IMR-90 (cell line): ENCODE measurements at regions not wholly inside any gene's neighbourhood (a gene's known extent, or its start where the extent isn't known, plus 50 kb on each side); places are given as distances from the start of the nearest gene placed in this dataset.

Experiments used
- ATAC-seq: fragments of 200-7000 bp; cut with Tn5 transposase; 2 replicates; pipeline ENCODE4 v1.9.1; 2020; ENCODE audit warnings: low read depth, mild to moderate bottlenecking, moderate library complexity
- BruUV-seq: library from RNA; stranded (reverse); fragments of 400-500 nt; replicated peaks from 2 replicates; lab custom pipeline; 2021; lab: Mats Ljungman, UMichigan
- CTCF ChIA-PET: fragments of 300-600 bp; formaldehyde crosslinking; extraction: SDS; loops from one replicate; lab custom pipeline; 2021; ENCODE audit warnings: antibody characterized with exemption; lab: Yijun Ruan, JAX
- POLR2A ChIA-PET: fragments of 300-600 bp; sonication (Branson Sonifier 250); formaldehyde crosslinking; loops from one replicate; lab custom pipeline; 2022; ENCODE audit warnings: antibody characterized with exemption; ENCODE audit not compliant: unreplicated experiment; lab: Charles Lee
- DNase-seq: peaks from one replicate; pipeline ENCODE4 v3.0.0; 2013
- H2AFZ ChIP-seq: replicated peaks from 2 replicates; pipeline ENCODE3; 2013; ENCODE audit warnings: low read length, mild to moderate bottlenecking; ENCODE audit not compliant: poor library complexity
- H2AK5ac ChIP-seq: 2 replicates; pipeline ENCODE4 v1.6.1; 2013; ENCODE audit warnings: low read depth, low read length, inconsistent platforms
- H2AK9ac ChIP-seq: replicated peaks from 2 replicates; pipeline ENCODE3; 2013; ENCODE audit warnings: mild to moderate bottlenecking, low read depth, low read length, moderate library complexity; ENCODE audit not compliant: poor library complexity
- H2BK120ac ChIP-seq: 2 replicates; pipeline ENCODE4 v1.6.1; 2013; ENCODE audit warnings: low read depth, low read length, inconsistent platforms
- H2BK15ac ChIP-seq: 3 replicates; pipeline ENCODE4 v1.6.1; 2013; ENCODE audit warnings: low read depth, low read length, inconsistent platforms
- H2BK20ac ChIP-seq: 2 replicates; pipeline ENCODE4 v1.6.1; 2013; ENCODE audit warnings: low read depth, mild to moderate bottlenecking, inconsistent platforms, low read length, moderate library complexity
- H2BK5ac ChIP-seq: 2 replicates; pipeline ENCODE4 v1.6.1; 2013; ENCODE audit warnings: mild to moderate bottlenecking, low read depth, low read length, inconsistent platforms; ENCODE audit not compliant: poor library complexity, severe bottlenecking
- H3K14ac ChIP-seq: replicated peaks from 2 replicates; pipeline ENCODE4 v1.6.1; 2013; ENCODE audit warnings: low read depth, low read length, inconsistent platforms
- H3K18ac ChIP-seq: 2 replicates; pipeline ENCODE4 v1.6.1; 2013; ENCODE audit warnings: low read depth, low read length, control low read depth
- H3K23ac ChIP-seq: 2 replicates; pipeline ENCODE4 v1.6.1; 2013; ENCODE audit warnings: low read depth, low read length, inconsistent platforms
- H3K27ac ChIP-seq: 2 replicates; pipeline ENCODE4 v1.5.1; 2013; ENCODE audit warnings: mild to moderate bottlenecking, control low read depth, low read length; ENCODE audit not compliant: insufficient read depth
- H3K27me3 ChIP-seq: 2 replicates; pipeline ENCODE4 v1.6.1; 2013; ENCODE audit warnings: low read length; ENCODE audit not compliant: control insufficient read depth, insufficient read depth
- H3K36me3 ChIP-seq: 2 replicates; pipeline ENCODE4 v1.6.1; 2013; ENCODE audit warnings: low read length, mixed read lengths; ENCODE audit not compliant: control insufficient read depth, insufficient read depth
- H3K4ac ChIP-seq: 2 replicates; pipeline ENCODE4 v1.6.1; 2013; ENCODE audit warnings: low read depth, low read length, inconsistent platforms
- H3K4me1 ChIP-seq: 2 replicates; pipeline ENCODE4 v1.6.1; 2013; ENCODE audit warnings: low read length, mixed read lengths; ENCODE audit not compliant: control insufficient read depth, insufficient read depth
- H3K4me2 ChIP-seq: 2 replicates; pipeline ENCODE4 v1.6.1; 2013; ENCODE audit warnings: low read depth, mild to moderate bottlenecking, control low read depth, low read length, moderate library complexity
- H3K4me3 ChIP-seq: 2 replicates; pipeline ENCODE4 v1.5.1; 2013; ENCODE audit warnings: low read depth, mild to moderate bottlenecking, control low read depth, low read length, moderate library complexity; ENCODE audit not compliant: insufficient read depth
- H3K56ac ChIP-seq: 2 replicates; pipeline ENCODE4 v1.6.1; 2013; ENCODE audit warnings: low read length, inconsistent platforms; ENCODE audit not compliant: insufficient read depth; ENCODE audit errors: extremely low read depth
- H3K79me1 ChIP-seq, 2 experiments: 2 replicates each; pipeline ENCODE4 v1.6.1; 2013; ENCODE audit warnings: low read length in 2 of 2, inconsistent platforms in 1 of 2, low read depth in 1 of 2
- H3K9ac ChIP-seq: 2 replicates; pipeline ENCODE4 v1.6.1; 2013; ENCODE audit warnings: low read depth, low read length, control low read depth
- H3K9me1 ChIP-seq: 2 replicates; pipeline ENCODE4 v1.6.1; 2013; ENCODE audit warnings: low read length, inconsistent platforms; ENCODE audit not compliant: insufficient read depth
- H3K9me3 ChIP-seq: 2 replicates; pipeline ENCODE4 v1.6.1; 2013; ENCODE audit warnings: low read length; ENCODE audit not compliant: control insufficient read depth, insufficient read depth
- H4K20me1 ChIP-seq: 2 replicates; pipeline ENCODE4 v1.6.1; 2013; ENCODE audit warnings: low read length, inconsistent platforms; ENCODE audit not compliant: insufficient read depth
- H4K5ac ChIP-seq: 2 replicates; pipeline ENCODE4 v1.6.1; 2013; ENCODE audit warnings: mild to moderate bottlenecking, low read depth, low read length, control low read depth
- H4K8ac ChIP-seq, 2 experiments: 2 replicates each; pipeline ENCODE4 v1.6.1; 2013; ENCODE audit warnings: low read depth in 2 of 2, low read length in 2 of 2, control low read depth in 1 of 2, inconsistent platforms in 1 of 2
- H4K91ac ChIP-seq: 2 replicates; pipeline ENCODE4 v1.6.1; 2013; ENCODE audit warnings: low read depth, low read length, inconsistent platforms; ENCODE audit not compliant: insufficient read depth
- BHLHE40 ChIP-seq: fragments of 150-350 bp; IDR thresholded peaks from 2 replicates; pipeline ENCODE4 v1.6.1; 2016; ENCODE audit warnings: mild to moderate bottlenecking, low read depth, low read length
- CHD1 ChIP-seq: IDR thresholded peaks from 2 replicates; pipeline ENCODE4 v1.6.1; 2012; ENCODE audit warnings: low read depth, low read length, improper control_type of control experiment
- CTCF ChIP-seq: conservative IDR thresholded peaks from 2 replicates; pipeline ENCODE4 v1.5.1; 2012; ENCODE audit warnings: mild to moderate bottlenecking, low read depth, low read length, improper control_type of control experiment
- ELK1 ChIP-seq: fragments of 150-350 bp; IDR thresholded peaks from 2 replicates; pipeline ENCODE4 v1.6.1; 2016; ENCODE audit warnings: low read depth, mild to moderate bottlenecking, low read length, moderate library complexity, borderline replicate concordance
- NFE2L2 ChIP-seq: fragments of 150-350 bp; IDR thresholded peaks from 2 replicates; pipeline ENCODE4 v1.6.1; 2016; ENCODE audit warnings: low read depth, mild to moderate bottlenecking, low read length
- RAD21 ChIP-seq: IDR thresholded peaks from 2 replicates; pipeline ENCODE4 v1.6.1; 2012; ENCODE audit warnings: low read length, improper control_type of control experiment
- RCOR1 ChIP-seq: IDR thresholded peaks from 2 replicates; pipeline ENCODE4 v1.6.1; 2012; ENCODE audit warnings: mild to moderate bottlenecking, low read length, improper control_type of control experiment; ENCODE audit not compliant: insufficient replicate concordance
- RFX5 ChIP-seq: IDR thresholded peaks from 2 replicates; pipeline ENCODE4 v1.8.0; 2012; ENCODE audit warnings: low read depth, mild to moderate bottlenecking, low read length, moderate library complexity
- SMC3 ChIP-seq: fragments of 150-350 bp; IDR thresholded peaks from 2 replicates; pipeline ENCODE4 v1.6.1; 2016; ENCODE audit warnings: low read depth, mild to moderate bottlenecking, antibody characterized with exemption, low read length, moderate library complexity
- WGBS, 2 experiments: methylation state at CpG; one replicate each; pipeline versions ENCODE4 v1.1.5 to v1.1.7; 2013; ENCODE audit warnings: missing lambda C conversion rate in 2 of 2; ENCODE audit not compliant: insufficient read length in 1 of 2; ENCODE audit errors: extremely low coverage in 2 of 2; 5-methylcytosine and 5-hydroxymethylcytosine counted together
- dilution Hi-C: fragments of 300-500 bp; cut with HindIII; formaldehyde crosslinking; loops from one replicate; pipeline ENCODE4 v1.14.3; 2018; ENCODE audit warnings: low sequenced_read_pairs; ENCODE audit not compliant: unreplicated experiment
- in situ Hi-C: fragments of 300-500 bp; cut with MboI; formaldehyde crosslinking; loops from 3 replicates; pipeline ENCODE4 v1.14.3; 2019; ENCODE audit warnings: low sequenced_read_pairs, inconsistent platforms, mixed read lengths
- intact Hi-C: fragments of 100-400 bp; cut with micrococcal nuclease; formaldehyde crosslinking; loops from 2 replicates; pipeline ENCODE4 v1.10.0; 2022
- TF ChIP-seq, protein P1 (sequence below): fragments of 150-350 bp; IDR thresholded peaks from 2 replicates; pipeline ENCODE4 v1.6.1; 2017; ENCODE audit warnings: mild to moderate bottlenecking, antibody characterized with exemption, low read length, low read depth

DNA sequence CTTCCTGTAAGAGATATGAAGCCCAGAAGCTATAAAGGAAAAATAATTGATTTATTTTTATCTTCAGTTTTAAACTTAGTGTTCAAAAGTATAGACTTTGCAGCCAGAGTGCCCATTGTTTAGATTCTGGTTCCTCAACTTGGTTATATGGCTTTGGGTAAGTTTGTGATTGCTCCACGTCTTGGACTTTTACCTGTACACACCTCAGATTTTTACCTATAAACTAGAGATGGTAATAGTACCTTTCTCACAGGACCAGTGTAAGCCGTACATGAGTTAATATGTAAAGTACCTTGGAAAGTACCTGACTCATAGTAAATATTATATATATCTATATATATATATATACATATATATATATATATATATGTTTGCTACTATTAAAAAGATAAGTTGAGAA is 283.8 kb downstream of the RAP2B start:
- CTCF ChIA-PET = no interaction called here

More for the DNA sequence above, 283.8 kb downstream of the RAP2B start:
- H4K8ac ChIP-seq = no peak overlapping the region
- H3K27ac ChIP-seq = no peak overlapping the region
- no CpG with 5 or more reads among the region's 2 CpGs for WGBS, 2 experiments
- H4K20me1 ChIP-seq = no peaks in the 10 kb centered on the region
- no peak overlapping the region for H3K4me2 ChIP-seq
- H3K9me3 ChIP-seq = no peaks in the 10 kb centered on the region
- no peak overlapping the region for H2AFZ ChIP-seq
- H2AK5ac ChIP-seq = no peak overlapping the region
- no peak overlapping the region for H2BK15ac ChIP-seq
- intact Hi-C loops = loop anchor here (10.0 kb wide), 1 partner anchor 401 kb away; no protein-coding TSS in a partner anchor
- H3K9me1 ChIP-seq = no peaks in the 10 kb centered on the region
- POLR2A ChIA-PET = no interaction called here
- in situ Hi-C loops = no loop called here
- no peak overlapping the region for H3K56ac ChIP-seq
- H4K91ac ChIP-seq = no peak overlapping the region
- no peak overlapping the region for H2BK20ac ChIP-seq
- no peak for ATAC-seq
- no peaks in the 10 kb centered on the region for H3K4me1 ChIP-seq
- no TSS peak for BruUV-seq
- H3K79me1 ChIP-seq = no peaks in the 10 kb centered on the region
- no peak for DNase-seq
- no peak overlapping the region for H3K4me3 ChIP-seq
- no peak overlapping the region for H3K23ac ChIP-seq
- dilution Hi-C loops = no loop called here
- no peak overlapping the region for H3K18ac ChIP-seq
- no peak overlapping the region for H2AK9ac ChIP-seq
- H3K27me3 ChIP-seq = no peaks in the 10 kb centered on the region
- no peak overlapping the region for H2BK120ac ChIP-seq
- TF ChIP-seq ELK1 (no peak), RFX5 (no peak), NFE2L2 (no peak), CTCF (no peak), RAD21 (no peak), SMC3 (no peak), CHD1 (no peak), RCOR1 (no peak), BHLHE40 (no peak)
- TF ChIP-seq, protein P1, sequence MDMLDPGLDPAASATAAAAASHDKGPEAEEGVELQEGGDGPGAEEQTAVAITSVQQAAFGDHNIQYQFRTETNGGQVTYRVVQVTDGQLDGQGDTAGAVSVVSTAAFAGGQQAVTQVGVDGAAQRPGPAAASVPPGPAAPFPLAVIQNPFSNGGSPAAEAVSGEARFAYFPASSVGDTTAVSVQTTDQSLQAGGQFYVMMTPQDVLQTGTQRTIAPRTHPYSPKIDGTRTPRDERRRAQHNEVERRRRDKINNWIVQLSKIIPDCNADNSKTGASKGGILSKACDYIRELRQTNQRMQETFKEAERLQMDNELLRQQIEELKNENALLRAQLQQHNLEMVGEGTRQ = no peak
- H4K5ac ChIP-seq = no peak overlapping the region
- H3K9ac ChIP-seq = no peak overlapping the region
- H3K4ac ChIP-seq = no peak overlapping the region
- no peak overlapping the region for H3K14ac ChIP-seq
- H2BK5ac ChIP-seq = no peak overlapping the region
- no peaks in the 10 kb centered on the region for H3K36me3 ChIP-seq
